HL-60 (cell line): ENCODE measurements at regions not wholly inside any gene's neighbourhood (a gene's known extent, or its start where the extent isn't known, plus 50 kb on each side); places are given as distances from the start of the nearest gene placed in this dataset.

Experiments
- GABPA ChIP-seq: IDR thresholded peaks from 2 replicates; pipeline ENCODE4 v1.6.1; 2012; ENCODE audit warnings: low read depth
- POLR2AphosphoS5 ChIP-seq: IDR thresholded peaks from 2 replicates; pipeline ENCODE4 v1.6.1; 2012; ENCODE audit warnings: low read depth
- SPI1 ChIP-seq: IDR thresholded peaks from 2 replicates; pipeline ENCODE4 v1.6.1; 2012; ENCODE audit warnings: low read depth, mild to moderate bottlenecking, borderline replicate concordance
- TF ChIP-seq, protein P1 (sequence below): IDR thresholded peaks from one replicate; pipeline ENCODE4 v1.5.1; 2011; ENCODE audit warnings: low read length, control low read depth, inconsistent platforms; ENCODE audit not compliant: insufficient read depth
- TF ChIP-seq, protein P2 (sequence below): IDR thresholded peaks from 2 replicates; pipeline ENCODE4 v1.6.1; 2012; ENCODE audit warnings: low read depth; ENCODE audit not compliant: insufficient replicate concordance

DNA sequence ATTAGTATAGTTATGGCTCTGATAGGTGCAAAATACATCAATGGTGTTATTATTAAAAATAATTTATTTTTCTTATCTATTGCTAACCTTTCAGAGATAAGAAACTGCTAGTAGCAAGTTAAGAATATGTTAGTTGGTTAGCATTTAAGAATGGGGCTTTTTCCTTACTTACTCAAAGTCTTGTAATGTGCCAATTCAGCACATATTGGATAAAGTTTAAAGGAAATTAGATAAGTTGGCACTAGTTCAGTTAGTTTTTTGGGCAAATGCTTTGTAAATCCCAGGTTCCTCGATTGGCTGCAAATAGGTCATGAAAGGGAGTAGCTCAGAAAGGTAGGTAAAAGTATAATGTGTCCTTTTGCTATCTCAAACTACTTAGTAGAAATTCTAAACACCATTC, 2806.7 kb downstream of the PCDH9 start:
- TF ChIP-seq POLR2AphosphoS5: no peak
- TF ChIP-seq, protein P1, sequence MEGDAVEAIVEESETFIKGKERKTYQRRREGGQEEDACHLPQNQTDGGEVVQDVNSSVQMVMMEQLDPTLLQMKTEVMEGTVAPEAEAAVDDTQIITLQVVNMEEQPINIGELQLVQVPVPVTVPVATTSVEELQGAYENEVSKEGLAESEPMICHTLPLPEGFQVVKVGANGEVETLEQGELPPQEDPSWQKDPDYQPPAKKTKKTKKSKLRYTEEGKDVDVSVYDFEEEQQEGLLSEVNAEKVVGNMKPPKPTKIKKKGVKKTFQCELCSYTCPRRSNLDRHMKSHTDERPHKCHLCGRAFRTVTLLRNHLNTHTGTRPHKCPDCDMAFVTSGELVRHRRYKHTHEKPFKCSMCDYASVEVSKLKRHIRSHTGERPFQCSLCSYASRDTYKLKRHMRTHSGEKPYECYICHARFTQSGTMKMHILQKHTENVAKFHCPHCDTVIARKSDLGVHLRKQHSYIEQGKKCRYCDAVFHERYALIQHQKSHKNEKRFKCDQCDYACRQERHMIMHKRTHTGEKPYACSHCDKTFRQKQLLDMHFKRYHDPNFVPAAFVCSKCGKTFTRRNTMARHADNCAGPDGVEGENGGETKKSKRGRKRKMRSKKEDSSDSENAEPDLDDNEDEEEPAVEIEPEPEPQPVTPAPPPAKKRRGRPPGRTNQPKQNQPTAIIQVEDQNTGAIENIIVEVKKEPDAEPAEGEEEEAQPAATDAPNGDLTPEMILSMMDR: no peak
- TF ChIP-seq, protein P2, sequence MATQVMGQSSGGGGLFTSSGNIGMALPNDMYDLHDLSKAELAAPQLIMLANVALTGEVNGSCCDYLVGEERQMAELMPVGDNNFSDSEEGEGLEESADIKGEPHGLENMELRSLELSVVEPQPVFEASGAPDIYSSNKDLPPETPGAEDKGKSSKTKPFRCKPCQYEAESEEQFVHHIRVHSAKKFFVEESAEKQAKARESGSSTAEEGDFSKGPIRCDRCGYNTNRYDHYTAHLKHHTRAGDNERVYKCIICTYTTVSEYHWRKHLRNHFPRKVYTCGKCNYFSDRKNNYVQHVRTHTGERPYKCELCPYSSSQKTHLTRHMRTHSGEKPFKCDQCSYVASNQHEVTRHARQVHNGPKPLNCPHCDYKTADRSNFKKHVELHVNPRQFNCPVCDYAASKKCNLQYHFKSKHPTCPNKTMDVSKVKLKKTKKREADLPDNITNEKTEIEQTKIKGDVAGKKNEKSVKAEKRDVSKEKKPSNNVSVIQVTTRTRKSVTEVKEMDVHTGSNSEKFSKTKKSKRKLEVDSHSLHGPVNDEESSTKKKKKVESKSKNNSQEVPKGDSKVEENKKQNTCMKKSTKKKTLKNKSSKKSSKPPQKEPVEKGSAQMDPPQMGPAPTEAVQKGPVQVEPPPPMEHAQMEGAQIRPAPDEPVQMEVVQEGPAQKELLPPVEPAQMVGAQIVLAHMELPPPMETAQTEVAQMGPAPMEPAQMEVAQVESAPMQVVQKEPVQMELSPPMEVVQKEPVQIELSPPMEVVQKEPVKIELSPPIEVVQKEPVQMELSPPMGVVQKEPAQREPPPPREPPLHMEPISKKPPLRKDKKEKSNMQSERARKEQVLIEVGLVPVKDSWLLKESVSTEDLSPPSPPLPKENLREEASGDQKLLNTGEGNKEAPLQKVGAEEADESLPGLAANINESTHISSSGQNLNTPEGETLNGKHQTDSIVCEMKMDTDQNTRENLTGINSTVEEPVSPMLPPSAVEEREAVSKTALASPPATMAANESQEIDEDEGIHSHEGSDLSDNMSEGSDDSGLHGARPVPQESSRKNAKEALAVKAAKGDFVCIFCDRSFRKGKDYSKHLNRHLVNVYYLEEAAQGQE: no peak
- no peak for TF ChIP-seq GABPA
- no peak for TF ChIP-seq SPI1
